Activated CD4-positive, alpha-beta T cell treated with anti-CD3 and anti-CD28 coated beads, Interleukin-2, amount 50 U/mL, for 16 hours (primary cell): ENCODE measurements at regions not wholly inside any gene's neighbourhood (a gene's known extent, or its start where the extent isn't known, plus 50 kb on each side); places are given as distances from the start of the nearest gene placed in this dataset.

ENCODE experiments used
- DNase-seq: peaks from one replicate; pipeline ENCODE4 v3.0.0-alpha.2; 2020

GRCh38 chr7:34277016-34277802 is 371.9 kb downstream of the BMPER start:
- peak; percentile 18 for DNase-seq

- no peak for DNase-seq
These were observed 372.5 kb downstream of the BMPER start for GRCh38 chr7:34277803-34278199.

GRCh38 chr7:34281260-34281659 is 375.9 kb downstream of the BMPER start:
- DNase-seq, result no peak

- no peak for DNase-seq
These were observed 375.7 kb upstream of the NPSR1 start for GRCh38 chr7:34282271-34282670.

GRCh38 chr7:34296663-34297062 is 361.4 kb upstream of the NPSR1 start:
- DNase-seq, result no peak

GRCh38 chr7:34298492-34299013 is 359.5 kb upstream of the NPSR1 start:
- no peak for DNase-seq

- DNase-seq, result no peak
These were observed 359.0 kb upstream of the NPSR1 start for GRCh38 chr7:34299066-34299465.

GRCh38 chr7:34307540-34307939 is 350.5 kb upstream of the NPSR1 start:
- no peak for DNase-seq

- DNase-seq, result no peak
These were observed 349.4 kb upstream of the NPSR1 start for GRCh38 chr7:34308595-34308994.

- no peak for DNase-seq
These were observed 348.9 kb upstream of the NPSR1 start for GRCh38 chr7:34309116-34309515.

GRCh38 chr7:34309584-34309983 is 348.4 kb upstream of the NPSR1 start:
- no peak for DNase-seq

- no peak for DNase-seq
These were observed 346.4 kb upstream of the NPSR1 start for GRCh38 chr7:34311591-34311990.

- no peak for DNase-seq
These were observed 345.4 kb upstream of the NPSR1 start for GRCh38 chr7:34312624-34313023.

- DNase-seq, result no peak
These were observed 344.7 kb upstream of the NPSR1 start for GRCh38 chr7:34313289-34313688.

GRCh38 chr7:34315032-34315431 is 343.0 kb upstream of the NPSR1 start:
- DNase-seq, result no peak

GRCh38 chr7:34317039-34317438 is 341.0 kb upstream of the NPSR1 start:
- no peak for DNase-seq

- DNase-seq, result no peak
These were observed 337.6 kb upstream of the NPSR1 start for GRCh38 chr7:34320412-34320811.

GRCh38 chr7:34320926-34321661 is 336.9 kb upstream of the NPSR1 start:
- peak; percentile 54 for DNase-seq

- no peak for DNase-seq
These were observed 335.2 kb upstream of the NPSR1 start for GRCh38 chr7:34322841-34323240.

GRCh38 chr7:34327681-34328080 is 330.3 kb upstream of the NPSR1 start:
- DNase-seq, result no peak

GRCh38 chr7:34330308-34330707 is 327.7 kb upstream of the NPSR1 start:
- DNase-seq, result no peak

GRCh38 chr7:34331102-34331501 is 326.9 kb upstream of the NPSR1 start:
- DNase-seq, result no peak

- no peak for DNase-seq
These were observed 326.0 kb upstream of the NPSR1 start for GRCh38 chr7:34332006-34332405.

- no peak for DNase-seq
These were observed 324.8 kb upstream of the NPSR1 start for GRCh38 chr7:34333184-34333583.
